OCI-LY1 (cell line): ENCODE measurements at regions not wholly inside any gene's neighbourhood (a gene's known extent, or its start where the extent isn't known, plus 50 kb on each side); places are given as distances from the start of the nearest gene placed in this dataset.

Source experiments
- EZH2 ChIP-seq: fragments of 200-600 bp; sonication (generic), shearing (Covaris generic); IDR thresholded peaks from 2 replicates; pipeline ENCODE4 v1.8.0; 2017; ENCODE audit warnings: borderline replicate concordance, mixed run types, mild to moderate bottlenecking, antibody characterized with exemption, low read length, moderate library complexity, mixed read lengths
- TF ChIP-seq, protein P1 (sequence below): fragments of 200-600 bp; sonication (generic), shearing (Covaris generic); IDR thresholded peaks from 2 replicates; pipeline ENCODE4 v1.5.1; 2017; ENCODE audit warnings: mild to moderate bottlenecking, antibody characterized with exemption, low read length, moderate library complexity, mixed read lengths

DNA sequence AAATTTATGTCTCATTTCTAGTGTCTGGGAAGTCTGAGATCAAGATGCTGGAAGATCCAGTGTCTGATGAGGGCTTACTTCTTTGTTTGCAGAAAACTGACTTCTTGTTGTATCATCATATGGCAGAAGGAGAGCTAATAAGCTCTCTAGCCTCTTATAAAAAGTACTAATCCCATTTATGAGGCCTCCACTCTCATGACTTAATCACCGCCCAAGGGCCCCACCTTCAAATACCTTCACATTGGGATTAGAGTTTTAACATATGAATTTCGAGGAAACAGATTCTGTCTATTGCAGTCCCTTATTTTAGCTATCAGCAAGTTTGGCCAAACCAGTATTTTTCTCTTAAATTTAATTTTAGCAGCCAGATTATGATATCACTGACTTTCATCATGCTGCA, 150.2 kb upstream of the TMPRSS15 start:
- TF ChIP-seq, protein P1, sequence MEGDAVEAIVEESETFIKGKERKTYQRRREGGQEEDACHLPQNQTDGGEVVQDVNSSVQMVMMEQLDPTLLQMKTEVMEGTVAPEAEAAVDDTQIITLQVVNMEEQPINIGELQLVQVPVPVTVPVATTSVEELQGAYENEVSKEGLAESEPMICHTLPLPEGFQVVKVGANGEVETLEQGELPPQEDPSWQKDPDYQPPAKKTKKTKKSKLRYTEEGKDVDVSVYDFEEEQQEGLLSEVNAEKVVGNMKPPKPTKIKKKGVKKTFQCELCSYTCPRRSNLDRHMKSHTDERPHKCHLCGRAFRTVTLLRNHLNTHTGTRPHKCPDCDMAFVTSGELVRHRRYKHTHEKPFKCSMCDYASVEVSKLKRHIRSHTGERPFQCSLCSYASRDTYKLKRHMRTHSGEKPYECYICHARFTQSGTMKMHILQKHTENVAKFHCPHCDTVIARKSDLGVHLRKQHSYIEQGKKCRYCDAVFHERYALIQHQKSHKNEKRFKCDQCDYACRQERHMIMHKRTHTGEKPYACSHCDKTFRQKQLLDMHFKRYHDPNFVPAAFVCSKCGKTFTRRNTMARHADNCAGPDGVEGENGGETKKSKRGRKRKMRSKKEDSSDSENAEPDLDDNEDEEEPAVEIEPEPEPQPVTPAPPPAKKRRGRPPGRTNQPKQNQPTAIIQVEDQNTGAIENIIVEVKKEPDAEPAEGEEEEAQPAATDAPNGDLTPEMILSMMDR, result no peak
- TF ChIP-seq EZH2, result no peak
